Left hindlimb (tissue), 1 donor: ENCODE measurements at regions not wholly inside any gene's neighbourhood (a gene's known extent, or its start where the extent isn't known, plus 50 kb on each side); places are given as distances from the start of the nearest gene placed in this dataset.
"Not testable (repeated sequence)": the region's sequence is repeated elsewhere in the genome, so short reads cannot be mapped to it uniquely, and the experiment has no call there.

Experiments
- DNase-seq: peaks from one replicate; pipeline ENCODE4 v3.0.0-alpha.2; 2018

DNA sequence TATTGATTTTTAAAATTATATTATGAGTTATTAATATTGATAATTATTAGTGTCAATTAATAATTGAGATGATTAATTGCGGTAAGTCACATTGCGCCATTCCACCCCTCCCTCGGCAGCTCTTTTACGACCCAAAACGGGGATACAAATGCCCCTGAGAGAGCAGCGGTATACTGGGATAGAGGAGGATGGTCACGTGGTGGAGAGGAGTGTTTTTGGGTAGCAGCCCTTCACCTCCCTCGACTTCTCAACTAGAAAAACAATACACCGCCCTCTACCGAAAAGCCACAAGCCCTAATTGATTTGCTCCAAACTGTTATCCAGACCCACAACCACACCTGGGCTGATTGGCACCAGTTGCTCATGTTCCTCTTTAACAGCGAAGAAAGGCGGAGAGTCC is 71.0 kb downstream of the DAPL1 start:
- not testable (repeated sequence) for DNase-seq

- DNase-seq: not testable (repeated sequence)
Observed at GRCh38 chr2:158867531-158868191, 72.5 kb downstream of the DAPL1 start.

- not testable (repeated sequence) for DNase-seq
Observed at GRCh38 chr2:158868386-158868785, 73.3 kb downstream of the DAPL1 start.

DNA sequence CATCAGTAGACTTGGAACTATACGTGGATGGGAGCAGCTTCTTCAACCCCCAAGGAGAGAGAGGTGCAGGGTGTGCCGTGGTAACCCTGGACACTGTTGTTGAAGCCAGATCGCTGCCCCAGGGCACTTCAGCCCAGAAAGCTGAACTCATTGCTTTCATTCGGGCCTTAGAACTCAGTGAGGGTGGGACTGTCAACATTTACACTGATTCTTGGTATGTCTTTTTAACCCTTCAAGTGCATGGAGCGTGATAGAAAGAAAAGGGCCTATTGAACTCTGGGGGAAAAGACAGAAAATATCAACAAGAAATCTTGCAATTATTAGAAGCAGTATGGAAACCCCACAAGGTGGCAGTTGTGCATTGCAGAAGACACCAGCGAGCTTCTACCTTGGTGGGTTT is 74.0 kb downstream of the DAPL1 start:
- DNase-seq: not testable (repeated sequence)

DNA sequence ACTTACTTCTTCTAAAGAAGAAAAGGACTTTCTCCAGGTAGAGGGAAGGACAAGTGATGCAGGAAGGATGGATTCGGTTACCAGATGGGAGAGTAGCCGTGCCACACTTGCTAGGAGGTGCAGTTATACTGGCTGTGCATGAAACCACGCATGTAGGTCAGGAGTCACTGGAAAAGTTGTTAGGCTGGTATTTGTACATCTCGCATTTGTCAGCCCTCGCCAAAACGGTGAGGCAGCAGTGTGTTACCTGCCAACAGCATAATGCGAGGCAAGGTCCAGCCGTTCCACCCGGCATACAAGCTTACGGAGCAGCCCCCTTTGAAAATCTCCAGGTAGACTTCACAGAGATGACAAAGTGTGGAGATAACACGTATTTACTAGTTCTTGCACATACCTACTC is 74.5 kb downstream of the DAPL1 start:
- DNase-seq: not testable (repeated sequence)

- no peak for DNase-seq
Observed at GRCh38 chr2:158878003-158878402, 82.9 kb downstream of the DAPL1 start.

DNA sequence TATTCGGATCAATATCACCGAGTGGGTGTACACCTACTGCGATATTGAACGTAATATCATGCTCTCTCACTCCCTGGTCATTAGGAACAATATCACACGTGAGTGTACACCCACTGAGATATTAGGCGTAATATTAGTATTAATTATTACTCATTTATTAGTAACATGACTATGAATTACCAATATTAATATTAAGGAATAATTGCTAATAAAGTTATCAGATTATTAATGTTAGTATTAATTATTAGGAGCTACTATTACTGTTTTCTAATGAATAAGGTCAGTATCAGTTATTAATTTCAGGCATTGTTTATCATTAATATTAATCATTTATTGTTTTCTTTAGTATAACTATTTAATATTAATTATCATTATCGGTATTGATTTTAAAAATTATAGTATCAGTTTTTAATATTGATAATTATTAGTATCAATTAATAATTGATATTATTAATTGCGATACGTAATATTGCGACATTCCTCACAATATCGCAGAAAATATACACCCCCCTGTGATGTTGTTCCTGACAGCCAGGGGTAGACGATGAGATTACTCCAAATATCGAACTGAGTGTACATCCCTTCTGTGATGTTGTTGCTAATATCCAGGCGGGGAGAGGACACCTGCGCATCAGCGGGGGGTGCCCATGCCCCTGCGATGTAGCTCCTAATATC is 84.2 kb downstream of the DAPL1 start:
- DNase-seq: no peak

DNA sequence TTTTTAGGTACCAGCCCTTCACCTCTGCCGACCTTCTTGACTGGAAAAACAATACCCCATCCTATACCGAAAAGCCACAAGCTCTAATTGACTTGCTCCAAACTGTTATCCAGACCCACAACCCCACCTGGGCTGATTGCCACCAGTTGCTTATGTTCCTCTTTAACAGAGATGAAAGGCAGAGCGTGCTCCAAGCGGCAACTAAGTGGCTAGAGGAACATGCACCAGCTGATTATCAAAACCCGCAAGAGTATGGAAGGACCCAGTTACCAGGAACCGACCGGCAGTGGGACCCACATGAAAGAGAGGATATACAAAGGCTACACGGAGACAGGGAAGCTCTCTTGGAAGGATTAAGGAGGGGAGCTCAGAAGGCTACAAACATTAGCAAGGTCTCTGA is 86.1 kb upstream of the TANC1 start:
- no peak for DNase-seq

- not testable (repeated sequence) for DNase-seq
Observed at GRCh38 chr2:158884552-158884951, 83.9 kb upstream of the TANC1 start.

- not testable (repeated sequence) for DNase-seq
Observed at GRCh38 chr2:158885018-158885678, 83.3 kb upstream of the TANC1 start.

DNA sequence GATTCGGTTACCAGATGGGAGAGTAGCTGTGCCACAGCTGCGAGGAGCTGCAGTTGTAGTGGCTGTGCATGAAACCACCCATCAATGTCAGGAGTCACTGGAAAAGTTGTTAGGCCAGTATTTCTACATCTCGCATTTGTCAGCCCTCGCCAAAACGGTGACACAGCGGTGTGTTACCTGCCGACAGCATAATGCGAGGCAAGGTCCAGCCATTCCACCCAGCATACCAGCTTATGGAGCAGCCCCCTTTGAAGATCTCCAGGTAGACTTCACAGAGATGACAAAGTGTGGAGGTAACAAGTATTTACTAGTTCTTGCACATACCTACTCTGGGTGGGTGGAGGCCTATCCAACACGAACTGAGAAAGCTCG is 82.8 kb upstream of the TANC1 start:
- not testable (repeated sequence) for DNase-seq

DNA sequence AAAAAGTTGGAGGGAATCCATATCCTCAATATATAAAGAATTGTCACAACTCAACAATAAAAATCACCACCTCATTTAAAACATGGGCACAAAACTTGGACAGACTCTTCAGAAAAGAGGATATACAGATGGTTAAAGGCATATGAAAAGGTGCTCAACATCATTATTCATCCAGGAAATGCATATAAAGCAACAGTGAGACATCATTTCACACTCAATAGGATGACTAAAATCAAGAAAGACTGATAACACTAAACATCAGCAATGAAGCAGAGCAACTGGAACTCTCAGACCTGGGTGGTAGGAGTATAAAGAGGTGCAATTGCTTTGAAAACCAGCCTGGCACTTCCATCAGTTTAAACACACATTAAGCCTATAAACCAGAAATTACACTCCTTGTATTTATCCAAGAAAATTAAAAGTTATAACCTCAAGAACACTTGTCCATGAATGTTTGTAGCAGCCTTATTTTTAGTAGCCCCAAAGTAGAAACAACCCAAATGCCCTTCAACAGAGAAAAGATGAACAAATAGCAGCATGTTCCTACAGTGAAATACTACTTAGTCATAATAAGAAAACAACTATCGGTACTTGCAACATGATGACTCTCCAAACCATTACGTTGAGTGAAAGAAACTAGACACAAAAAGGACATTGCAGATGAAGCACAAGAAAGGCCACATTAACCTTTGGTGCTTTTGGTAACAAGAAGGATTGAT is 79.1 kb upstream of the TANC1 start:
- DNase-seq: no peak

DNA sequence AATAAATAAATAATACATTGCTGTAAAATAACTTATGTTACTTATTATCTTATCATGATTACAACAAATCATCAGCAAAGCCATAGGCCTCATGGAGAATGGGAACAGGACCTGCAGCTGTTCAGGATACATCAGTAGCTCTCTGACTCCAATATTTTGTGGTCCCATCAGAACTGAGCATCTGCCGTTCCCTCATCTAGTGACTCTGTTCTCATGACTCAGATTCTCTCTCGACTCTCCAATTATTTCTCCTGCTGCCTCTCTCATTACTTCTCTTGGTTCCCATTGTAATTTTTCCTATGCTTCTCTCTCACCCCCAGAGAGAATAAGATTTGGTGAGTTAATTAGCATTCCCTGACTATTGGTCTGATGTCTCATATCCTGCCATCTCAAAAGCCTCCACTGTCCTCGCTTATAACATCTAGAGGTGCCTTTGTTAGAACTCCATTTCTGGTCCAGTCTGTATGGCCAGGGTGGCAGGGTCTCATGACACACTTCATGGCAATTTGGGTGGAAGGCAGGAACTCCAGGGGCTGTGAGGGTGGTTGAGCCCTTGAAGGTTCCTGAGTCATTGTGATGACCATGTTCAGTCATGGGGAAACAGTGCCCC is 78.0 kb upstream of the TANC1 start:
- DNase-seq: no peak

DNA sequence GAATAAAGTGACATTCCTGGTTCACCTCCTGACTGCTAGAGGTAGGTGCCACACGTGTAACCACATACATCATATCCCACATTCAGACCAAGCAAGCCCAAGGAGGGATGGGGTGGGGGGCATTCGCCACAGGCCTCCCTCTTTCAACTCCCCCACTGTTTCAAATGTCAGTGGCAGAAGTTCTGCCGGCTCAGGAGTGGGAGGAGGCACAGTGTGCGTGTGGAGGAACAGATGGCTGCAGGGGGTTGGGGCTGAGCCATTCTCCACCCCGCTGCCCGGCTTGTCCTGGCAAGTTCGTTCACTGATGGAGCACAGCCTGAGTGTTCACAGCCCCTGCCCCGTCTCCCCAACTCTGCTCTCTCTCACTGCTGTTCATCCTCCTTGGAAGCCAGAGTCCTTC is 75.4 kb upstream of the TANC1 start:
- peak; percentile 44 for DNase-seq

- DNase-seq: no peak
Observed at GRCh38 chr2:158893474-158893873, 75.0 kb upstream of the TANC1 start.

DNA sequence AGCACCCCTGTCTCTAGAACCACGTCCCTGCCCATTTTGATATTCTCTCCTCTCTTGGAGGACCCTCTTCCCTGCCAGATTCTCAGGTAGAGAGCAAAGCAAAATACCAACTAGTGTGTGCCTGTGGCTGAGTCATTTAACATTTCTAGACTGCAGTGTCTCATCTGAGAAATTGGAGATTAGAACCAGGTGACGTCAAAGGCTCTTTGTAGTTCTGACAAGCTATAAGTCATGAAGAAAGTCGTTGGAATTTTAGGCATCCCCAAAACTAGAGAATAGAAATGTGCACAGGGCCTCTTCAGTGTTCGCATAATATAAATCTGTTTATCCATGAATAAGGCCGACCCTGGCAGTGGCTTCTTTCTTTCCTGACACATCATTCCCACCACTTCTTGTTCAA is 74.4 kb upstream of the TANC1 start:
- no peak for DNase-seq

DNA sequence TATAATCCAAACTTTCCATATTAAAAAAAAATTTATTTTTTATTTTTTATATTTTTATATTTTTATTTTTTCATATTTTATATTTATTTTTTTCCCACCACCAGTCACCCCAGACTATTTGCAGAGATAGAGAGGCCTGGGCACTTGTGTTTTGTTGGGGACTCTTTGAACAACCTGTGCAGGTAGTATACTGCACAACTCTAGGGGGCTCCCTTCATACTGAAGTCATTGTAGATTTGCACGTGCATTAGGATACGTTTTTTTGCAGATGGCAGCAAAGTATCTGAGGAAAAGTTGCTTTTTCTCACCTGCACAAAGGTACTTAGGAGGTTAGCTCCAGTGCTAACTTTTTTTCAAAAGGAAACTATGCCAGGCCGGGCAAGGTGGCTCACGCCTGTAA is 73.9 kb upstream of the TANC1 start:
- no peak for DNase-seq

DNA sequence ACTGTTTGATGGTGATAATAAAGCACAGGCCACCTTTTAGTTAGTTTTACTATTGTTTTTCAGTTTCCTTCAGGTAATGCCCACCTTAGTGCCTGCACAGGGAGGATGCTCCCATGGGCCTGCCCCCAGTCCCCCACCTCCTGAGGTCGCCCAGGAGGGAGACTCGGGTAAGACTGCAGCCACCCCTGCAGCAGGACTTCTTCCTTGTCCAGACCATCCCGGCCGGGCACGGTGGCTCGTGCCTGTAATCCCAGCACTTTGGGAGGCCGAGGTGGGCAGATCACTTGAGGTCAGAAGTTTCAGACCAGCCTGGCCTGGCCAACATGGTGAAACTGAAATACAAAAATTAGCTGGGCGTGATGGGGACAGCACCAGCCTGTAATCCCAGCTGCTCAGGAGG is 68.1 kb upstream of the TANC1 start:
- DNase-seq: no peak

DNA sequence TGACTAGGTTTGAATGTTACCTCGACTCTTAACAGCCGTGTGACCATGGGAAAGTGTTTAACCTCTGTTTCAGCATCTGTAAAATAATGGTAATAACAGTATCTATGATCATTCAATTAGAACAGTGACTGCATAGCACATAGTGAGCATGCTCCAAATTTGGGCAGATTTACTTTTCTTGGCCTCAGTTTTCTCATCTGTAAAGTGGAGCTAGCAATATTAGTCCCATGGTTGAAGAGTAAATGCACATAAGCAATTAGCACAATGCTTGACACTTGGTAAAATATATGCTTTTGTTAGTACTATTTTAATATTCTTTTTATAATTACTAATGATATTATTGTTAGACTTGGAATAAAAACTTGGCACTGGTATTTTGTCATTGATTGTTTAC is 66.4 kb upstream of the TANC1 start:
- DNase-seq: no peak

- DNase-seq: no peak
Observed at GRCh38 chr2:158903711-158904405, 64.6 kb upstream of the TANC1 start.

GRCh38 chr2:158904627-158905177 is 63.7 kb upstream of the TANC1 start:
- no peak for DNase-seq

- DNase-seq: no peak
Observed at GRCh38 chr2:158905341-158905740, 63.1 kb upstream of the TANC1 start.
